ENCODE measurements at regions not wholly inside any gene's neighbourhood (a gene's known extent, or its start where the extent isn't known, plus 50 kb on each side); places are given as distances from the start of the nearest gene placed in this dataset.

DNA sequence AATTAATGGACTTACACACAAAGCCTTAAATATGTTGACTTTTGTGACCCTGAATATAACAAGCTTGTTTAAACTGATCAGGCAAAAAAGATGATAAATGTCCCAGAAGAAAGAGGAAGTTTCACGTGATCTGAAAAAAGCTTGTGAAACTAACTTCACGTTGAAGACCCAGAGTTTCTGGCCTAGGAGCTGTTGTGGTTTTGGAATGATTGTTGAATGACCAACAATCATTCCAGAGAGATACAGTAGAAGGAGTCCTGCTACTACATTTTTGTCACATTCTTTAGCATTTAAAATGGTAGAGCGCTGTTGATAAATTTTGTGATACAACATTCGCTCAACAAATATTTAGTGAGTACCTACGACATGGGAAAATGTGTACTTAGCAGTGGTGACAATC, 143.1 kb upstream of the FBN2 start:
- TF ChIP-seq, protein P1, sequence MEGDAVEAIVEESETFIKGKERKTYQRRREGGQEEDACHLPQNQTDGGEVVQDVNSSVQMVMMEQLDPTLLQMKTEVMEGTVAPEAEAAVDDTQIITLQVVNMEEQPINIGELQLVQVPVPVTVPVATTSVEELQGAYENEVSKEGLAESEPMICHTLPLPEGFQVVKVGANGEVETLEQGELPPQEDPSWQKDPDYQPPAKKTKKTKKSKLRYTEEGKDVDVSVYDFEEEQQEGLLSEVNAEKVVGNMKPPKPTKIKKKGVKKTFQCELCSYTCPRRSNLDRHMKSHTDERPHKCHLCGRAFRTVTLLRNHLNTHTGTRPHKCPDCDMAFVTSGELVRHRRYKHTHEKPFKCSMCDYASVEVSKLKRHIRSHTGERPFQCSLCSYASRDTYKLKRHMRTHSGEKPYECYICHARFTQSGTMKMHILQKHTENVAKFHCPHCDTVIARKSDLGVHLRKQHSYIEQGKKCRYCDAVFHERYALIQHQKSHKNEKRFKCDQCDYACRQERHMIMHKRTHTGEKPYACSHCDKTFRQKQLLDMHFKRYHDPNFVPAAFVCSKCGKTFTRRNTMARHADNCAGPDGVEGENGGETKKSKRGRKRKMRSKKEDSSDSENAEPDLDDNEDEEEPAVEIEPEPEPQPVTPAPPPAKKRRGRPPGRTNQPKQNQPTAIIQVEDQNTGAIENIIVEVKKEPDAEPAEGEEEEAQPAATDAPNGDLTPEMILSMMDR (IDR thresholded peaks at IDR 0.05 in 4 of 5, conservative IDR thresholded peaks at IDR 0.05 in 1 of 5), result no peak
- TF ChIP-seq POLR2A (IDR thresholded peaks at IDR 0.05), result no peak

Data from gastrocnemius medialis (tissue), 4 donors.